ENCODE measurements at regions not wholly inside any gene's neighbourhood (a gene's known extent, or its start where the extent isn't known, plus 50 kb on each side); places are given as distances from the start of the nearest gene placed in this dataset.

DNA sequence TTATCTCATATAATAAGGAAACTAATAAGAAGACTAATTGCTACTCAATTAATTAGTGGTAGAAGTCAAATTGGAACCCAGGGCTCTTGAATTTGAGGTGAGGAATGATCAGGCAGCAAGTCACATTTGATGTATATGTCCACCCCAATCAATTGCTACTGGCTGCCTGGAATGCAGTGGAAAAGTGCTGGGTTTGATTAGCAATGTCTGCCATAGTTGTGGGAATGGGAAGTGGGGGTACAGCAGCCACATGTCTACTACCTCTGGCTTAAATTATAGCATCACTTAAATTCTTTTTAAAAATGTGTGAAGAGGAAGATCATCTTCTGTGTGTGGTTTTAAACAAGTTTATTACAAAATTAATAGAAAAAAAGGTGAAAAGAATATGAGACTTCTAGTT lies 50.8 kb upstream of the NAV2 start:
- Histone ChIP-seq H3K27ac (ENCODE audit: low read length) (no peak overlapping the region), H3K9ac (ENCODE audit: low read depth, low read length) (no peak overlapping the region), H3K4me3 (ENCODE audit: low read length) (no peak overlapping the region), H3K4me1 (ENCODE audit: insufficient read depth, low read length) (peaks cover 3% of the 10 kb centered on the region; the same call in 1 of the 2 replicates), H3K27me3 (ENCODE audit: insufficient read depth, low read length) (no peaks in the 10 kb centered on the region), H3K9me3 (ENCODE audit: insufficient read depth, low read depth, low read length) (no peaks in the 10 kb centered on the region), H3K36me3 (ENCODE audit: insufficient read depth, low read depth, low read length) (no peaks in the 10 kb centered on the region)

DNA sequence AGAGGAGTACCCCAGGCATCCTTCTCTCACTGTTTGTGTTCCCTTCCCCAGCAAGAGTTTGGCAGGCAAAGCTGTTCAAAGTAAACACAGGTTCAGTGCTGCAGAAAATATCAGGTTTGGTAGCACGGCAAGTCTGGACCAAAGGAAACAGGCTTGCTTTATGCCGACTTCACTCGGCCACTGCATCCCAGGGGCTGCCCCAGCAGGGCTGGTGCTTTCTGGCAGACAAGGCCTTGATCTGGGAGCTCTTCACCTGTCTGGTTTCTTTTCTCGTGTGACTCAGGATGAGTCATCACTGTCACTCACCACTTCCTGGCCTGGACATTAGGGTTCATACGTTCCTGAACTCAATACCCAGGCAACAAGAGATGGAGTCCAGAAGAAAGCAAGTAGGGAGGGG lies 52.6 kb upstream of the NAV2 start:
- H3K27me3 ChIP-seq (ENCODE audit: insufficient read depth, low read length), result no peaks in the 10 kb centered on the region
- H3K4me3 ChIP-seq (ENCODE audit: low read length), result no peak overlapping the region
- H3K27ac ChIP-seq (ENCODE audit: low read length), result no peak overlapping the region

DNA sequence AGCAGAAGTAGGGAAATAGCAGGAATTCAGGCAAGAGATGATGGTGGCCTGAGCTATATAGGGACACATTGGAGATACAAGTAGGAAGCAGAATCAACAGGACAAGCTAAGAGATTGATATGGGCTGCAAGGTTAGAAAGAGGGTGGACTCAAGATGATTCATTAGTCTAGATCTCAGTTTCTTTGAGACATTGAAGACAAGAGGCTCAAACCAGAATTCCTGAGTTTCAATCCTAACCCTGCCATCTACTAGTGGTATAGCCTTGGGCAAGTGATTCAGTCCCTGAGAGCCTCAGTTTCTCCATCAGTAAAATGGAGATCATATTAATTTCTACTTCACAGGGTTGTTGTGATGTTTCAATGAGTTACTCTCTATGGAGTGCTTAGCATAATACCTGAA lies 53.1 kb upstream of the NAV2 start:
- no peak overlapping the region for H3K9ac ChIP-seq (ENCODE audit: low read depth, low read length)
- no peaks in the 10 kb centered on the region for H3K27me3 ChIP-seq (ENCODE audit: insufficient read depth, low read length)
- no peaks in the 10 kb centered on the region for H3K36me3 ChIP-seq (ENCODE audit: insufficient read depth, low read depth, low read length)
- H3K9me3 ChIP-seq (ENCODE audit: insufficient read depth, low read depth, low read length), result no peaks in the 10 kb centered on the region
- H3K4me1 ChIP-seq (ENCODE audit: insufficient read depth, low read length), result no peaks in the 10 kb centered on the region; the same call in 1 of the 2 replicates
- no peak overlapping the region for H3K27ac ChIP-seq (ENCODE audit: low read length)
- H3K4me3 ChIP-seq (ENCODE audit: low read length), result no peak overlapping the region

More for the DNA sequence above, 52.6 kb upstream of the NAV2 start:
- Histone ChIP-seq H3K9ac (ENCODE audit: low read depth, low read length) (no peak overlapping the region), H3K9me3 (ENCODE audit: insufficient read depth, low read depth, low read length) (no peaks in the 10 kb centered on the region), H3K36me3 (ENCODE audit: insufficient read depth, low read depth, low read length) (no peaks in the 10 kb centered on the region), H3K4me1 (ENCODE audit: insufficient read depth, low read length) (peaks cover 3% of the 10 kb centered on the region; the same call in 1 of the 2 replicates)

DNA sequence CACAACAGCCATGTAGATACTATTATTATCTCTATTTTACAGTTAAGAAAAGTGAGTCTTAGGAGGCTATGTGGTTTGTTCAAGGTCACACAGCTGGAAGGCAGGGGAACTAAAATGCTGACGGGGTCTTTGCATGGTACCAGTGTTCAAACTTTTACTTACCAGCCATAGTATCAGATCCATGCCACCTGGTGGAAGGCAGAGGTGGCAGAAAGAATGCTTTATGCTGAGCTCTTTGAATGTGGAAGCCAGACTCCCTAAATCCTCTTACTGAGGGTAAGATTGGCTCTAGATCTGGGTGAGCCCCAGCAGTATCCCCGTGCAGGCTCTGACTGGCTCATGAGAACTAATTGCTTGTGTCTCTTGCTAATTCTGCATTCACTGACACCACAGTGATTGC lies 54.3 kb upstream of the NAV2 start:
- Histone ChIP-seq H3K27me3 (ENCODE audit: insufficient read depth, low read length) (no peaks in the 10 kb centered on the region), H3K36me3 (ENCODE audit: insufficient read depth, low read depth, low read length) (no peaks in the 10 kb centered on the region)

DNA sequence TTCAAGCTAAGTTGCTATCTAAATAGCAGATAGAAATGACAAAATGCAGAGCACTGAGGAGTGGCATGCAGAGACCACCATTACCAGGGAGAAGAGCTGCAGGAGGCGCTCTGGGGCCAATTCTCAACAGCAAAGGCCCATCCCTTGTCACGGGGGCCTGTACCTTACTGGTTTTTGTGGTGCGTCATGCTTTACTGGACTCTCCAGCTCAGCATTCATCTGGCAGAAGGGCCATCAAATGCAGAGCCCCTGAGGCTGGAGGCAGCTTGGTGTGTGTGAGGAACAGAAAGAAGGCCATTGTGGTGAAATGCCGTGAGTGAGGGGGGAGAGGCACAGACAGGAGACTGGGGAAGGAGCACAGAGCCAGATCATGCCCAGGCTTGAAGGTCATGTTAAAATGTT lies 56.5 kb upstream of the NAV2 start:
- H3K36me3 ChIP-seq (ENCODE audit: insufficient read depth, low read depth, low read length), result no peaks in the 10 kb centered on the region
- H3K27me3 ChIP-seq (ENCODE audit: insufficient read depth, low read length), result no peaks in the 10 kb centered on the region
- no peaks in the 10 kb centered on the region; the same call in 1 of the 2 replicates for H3K4me1 ChIP-seq (ENCODE audit: insufficient read depth, low read length)
- H3K9me3 ChIP-seq (ENCODE audit: insufficient read depth, low read depth, low read length), result no peaks in the 10 kb centered on the region
- H3K27ac ChIP-seq (ENCODE audit: low read length), result no peak overlapping the region
- no peak overlapping the region for H3K9ac ChIP-seq (ENCODE audit: low read depth, low read length)
- no peak overlapping the region for H3K4me3 ChIP-seq (ENCODE audit: low read length)

More for the DNA sequence above, 54.3 kb upstream of the NAV2 start:
- Histone ChIP-seq H3K9ac (ENCODE audit: low read depth, low read length) (no peak overlapping the region), H3K4me1 (ENCODE audit: insufficient read depth, low read length) (no peaks in the 10 kb centered on the region; the same call in 1 of the 2 replicates), H3K4me3 (ENCODE audit: low read length) (no peak overlapping the region), H3K9me3 (ENCODE audit: insufficient read depth, low read depth, low read length) (no peaks in the 10 kb centered on the region), H3K27ac (ENCODE audit: low read length) (no peak overlapping the region)

DNA sequence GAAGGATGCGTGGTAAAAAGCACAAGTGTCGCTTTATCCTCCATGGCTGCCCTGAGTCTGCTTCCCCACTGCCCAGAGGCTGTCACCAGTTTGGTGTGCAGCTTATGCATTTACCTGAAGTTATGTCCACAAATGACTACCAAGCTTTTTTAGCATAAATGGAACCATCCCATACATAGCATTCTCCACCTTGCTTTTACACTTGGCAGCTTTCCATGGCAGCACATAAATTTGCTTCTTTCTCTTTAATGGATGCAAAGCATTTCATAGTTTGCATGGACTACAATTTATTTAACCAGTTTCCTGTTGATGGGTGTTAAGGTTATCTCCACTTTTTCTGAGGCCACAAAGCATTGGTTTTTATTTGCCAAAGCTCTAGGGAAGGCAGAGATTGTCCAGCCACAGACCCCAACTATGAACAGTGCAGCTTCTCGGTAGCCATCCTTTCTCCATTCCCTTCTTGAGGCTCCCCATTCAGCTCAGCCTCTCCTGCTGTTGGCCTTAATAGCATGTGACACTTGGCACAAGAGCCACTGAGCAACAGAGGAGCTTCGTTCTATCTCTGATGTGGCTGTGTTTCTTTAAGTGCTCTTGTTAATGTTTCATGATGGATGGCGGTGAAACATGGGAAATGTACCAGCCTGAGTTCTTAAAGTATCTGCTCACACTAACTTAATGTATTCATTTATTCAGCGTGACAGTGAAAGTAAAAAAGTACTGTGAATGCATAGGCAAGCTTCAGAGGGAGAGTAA lies 59.8 kb upstream of the NAV2 start:
- Histone ChIP-seq H3K27me3 (ENCODE audit: insufficient read depth, low read length) (no peaks in the 10 kb centered on the region), H3K4me3 (ENCODE audit: low read length) (no peak overlapping the region), H3K9ac (ENCODE audit: low read depth, low read length) (no peak overlapping the region), H3K36me3 (ENCODE audit: insufficient read depth, low read depth, low read length) (no peaks in the 10 kb centered on the region), H3K9me3 (ENCODE audit: insufficient read depth, low read depth, low read length) (no peaks in the 10 kb centered on the region), H3K27ac (ENCODE audit: low read length) (no peak overlapping the region), H3K4me1 (ENCODE audit: insufficient read depth, low read length) (no peaks in the 10 kb centered on the region)

DNA sequence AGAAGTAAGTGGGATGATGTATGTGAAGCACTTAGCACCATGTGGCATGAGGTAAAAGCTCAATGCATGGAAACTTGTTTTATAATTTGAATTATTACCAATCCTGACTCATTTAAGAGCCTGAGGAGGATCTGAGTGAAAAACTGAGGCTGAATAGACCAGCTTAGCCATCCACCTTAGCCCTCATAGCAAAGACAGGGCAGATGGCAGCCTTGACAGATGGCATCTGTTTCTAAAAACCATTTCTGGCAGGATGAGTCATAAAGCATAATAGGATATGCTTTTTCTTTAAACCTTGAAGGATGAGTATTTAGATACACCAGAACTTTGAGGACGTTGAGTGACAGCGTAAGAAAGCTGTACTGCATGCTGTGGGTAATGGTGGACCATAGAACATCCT lies 61.0 kb upstream of the NAV2 start:
- Histone ChIP-seq H3K9me3 (ENCODE audit: insufficient read depth, low read depth, low read length) (no peaks in the 10 kb centered on the region), H3K9ac (ENCODE audit: low read depth, low read length) (no peak overlapping the region), H3K36me3 (ENCODE audit: insufficient read depth, low read depth, low read length) (no peaks in the 10 kb centered on the region), H3K27me3 (ENCODE audit: insufficient read depth, low read length) (no peaks in the 10 kb centered on the region), H3K4me3 (ENCODE audit: low read length) (no peak overlapping the region), H3K27ac (ENCODE audit: low read length) (no peak overlapping the region), H3K4me1 (ENCODE audit: insufficient read depth, low read length) (no peaks in the 10 kb centered on the region)

DNA sequence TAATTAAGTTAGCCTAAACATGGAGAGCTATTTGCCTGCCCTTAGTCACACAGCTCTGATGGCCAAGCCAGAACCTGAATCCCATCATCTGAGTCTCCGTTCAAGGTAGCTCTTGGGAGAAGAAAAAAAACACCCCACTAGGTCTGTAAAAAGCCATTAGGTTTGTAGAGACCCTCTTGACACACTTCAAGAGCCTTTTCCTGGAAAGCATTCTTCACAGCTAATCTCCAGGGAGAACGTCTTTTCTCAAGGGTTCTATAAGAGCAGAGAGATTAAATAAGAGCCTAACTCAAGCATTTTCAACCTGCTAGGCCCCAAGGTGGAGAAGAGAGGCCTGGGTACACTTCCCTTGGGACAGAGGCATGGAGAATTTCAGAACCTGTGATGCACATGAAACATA lies 61.6 kb upstream of the NAV2 start:
- no peak overlapping the region for H3K4me3 ChIP-seq (ENCODE audit: low read length)
- no peaks in the 10 kb centered on the region for H3K36me3 ChIP-seq (ENCODE audit: insufficient read depth, low read depth, low read length)

DNA sequence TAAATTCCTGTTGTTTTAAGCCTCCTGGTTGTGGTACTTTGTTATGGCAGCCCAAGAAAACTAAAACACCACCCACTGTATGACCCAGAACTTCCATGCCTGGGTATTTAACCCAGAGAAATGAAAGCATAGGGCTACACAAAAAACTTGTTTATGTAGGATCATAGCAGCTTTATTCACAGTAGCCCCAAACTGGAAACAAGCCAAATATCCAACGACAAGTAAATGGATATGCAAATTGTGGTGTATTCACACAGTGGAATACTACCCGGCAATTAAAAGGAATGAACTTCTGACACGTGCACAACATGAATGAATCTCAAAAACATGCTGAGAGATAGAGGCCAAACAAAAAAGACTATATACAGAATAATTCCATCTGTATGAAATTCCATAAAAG lies 62.2 kb upstream of the NAV2 start:
- Histone ChIP-seq H3K27me3 (ENCODE audit: insufficient read depth, low read length) (no peaks in the 10 kb centered on the region), H3K4me1 (ENCODE audit: insufficient read depth, low read length) (no peaks in the 10 kb centered on the region), H3K9me3 (ENCODE audit: insufficient read depth, low read depth, low read length) (no peaks in the 10 kb centered on the region), H3K9ac (ENCODE audit: low read depth, low read length) (no peak overlapping the region), H3K36me3 (ENCODE audit: insufficient read depth, low read depth, low read length) (no peaks in the 10 kb centered on the region), H3K27ac (ENCODE audit: low read length) (no peak overlapping the region), H3K4me3 (ENCODE audit: low read length) (no peak overlapping the region)

More for the DNA sequence above, 61.6 kb upstream of the NAV2 start:
- no peaks in the 10 kb centered on the region for H3K27me3 ChIP-seq (ENCODE audit: insufficient read depth, low read length)
- H3K9me3 ChIP-seq (ENCODE audit: insufficient read depth, low read depth, low read length), result no peaks in the 10 kb centered on the region
- no peaks in the 10 kb centered on the region for H3K4me1 ChIP-seq (ENCODE audit: insufficient read depth, low read length)
- no peak overlapping the region for H3K27ac ChIP-seq (ENCODE audit: low read length)
- no peak overlapping the region for H3K9ac ChIP-seq (ENCODE audit: low read depth, low read length)

DNA sequence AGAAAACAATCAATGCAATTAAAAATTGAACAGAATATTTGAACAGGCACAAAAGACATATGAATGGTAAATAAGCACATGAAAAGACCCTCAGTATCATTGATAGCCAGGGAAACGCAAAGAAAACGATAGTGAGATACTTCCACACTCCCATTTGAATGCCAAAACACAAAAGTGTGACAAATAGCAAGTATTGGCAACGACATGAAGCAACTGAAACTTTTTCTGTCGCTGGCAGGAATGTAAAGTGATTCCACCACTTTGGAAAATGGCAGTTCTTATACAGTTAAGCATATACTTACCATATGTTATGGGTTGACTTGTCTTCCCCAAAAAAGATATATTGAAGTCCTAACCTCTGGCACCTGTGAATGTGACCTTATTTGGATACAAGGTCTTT lies 62.9 kb upstream of the NAV2 start:
- no peak overlapping the region for H3K9ac ChIP-seq (ENCODE audit: low read depth, low read length)
- H3K4me3 ChIP-seq (ENCODE audit: low read length), result no peak overlapping the region
- no peak overlapping the region for H3K27ac ChIP-seq (ENCODE audit: low read length)
- no peaks in the 10 kb centered on the region for H3K36me3 ChIP-seq (ENCODE audit: insufficient read depth, low read depth, low read length)
- no peaks in the 10 kb centered on the region for H3K27me3 ChIP-seq (ENCODE audit: insufficient read depth, low read length)
- H3K4me1 ChIP-seq (ENCODE audit: insufficient read depth, low read length), result no peaks in the 10 kb centered on the region
- no peaks in the 10 kb centered on the region for H3K9me3 ChIP-seq (ENCODE audit: insufficient read depth, low read depth, low read length)

DNA sequence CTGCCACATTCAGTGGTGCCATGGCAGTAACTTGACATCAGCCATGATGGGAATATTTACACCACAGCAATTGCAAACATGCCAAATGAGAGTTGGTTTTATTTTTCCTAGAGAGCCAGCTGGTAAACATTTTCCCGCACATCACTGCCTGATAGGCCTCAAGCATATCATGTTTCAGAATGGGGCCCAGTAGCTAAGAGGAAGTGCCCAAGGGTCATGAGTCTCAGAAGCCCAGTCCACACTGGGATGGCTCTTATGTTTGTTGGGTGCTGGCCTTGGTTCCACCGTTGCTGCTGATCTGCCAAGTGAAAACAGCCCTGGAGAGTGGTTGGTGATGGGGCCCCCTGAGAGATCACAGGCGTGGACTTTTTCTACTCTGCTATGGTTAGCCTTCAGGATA lies 64.3 kb upstream of the NAV2 start:
- Histone ChIP-seq H3K9me3 (ENCODE audit: insufficient read depth, low read depth, low read length) (no peaks in the 10 kb centered on the region), H3K27ac (ENCODE audit: low read length) (no peak overlapping the region), H3K9ac (ENCODE audit: low read depth, low read length) (no peak overlapping the region), H3K36me3 (ENCODE audit: insufficient read depth, low read depth, low read length) (no peaks in the 10 kb centered on the region), H3K4me3 (ENCODE audit: low read length) (no peak overlapping the region), H3K27me3 (ENCODE audit: insufficient read depth, low read length) (no peaks in the 10 kb centered on the region), H3K4me1 (ENCODE audit: insufficient read depth, low read length) (no peaks in the 10 kb centered on the region)

DNA sequence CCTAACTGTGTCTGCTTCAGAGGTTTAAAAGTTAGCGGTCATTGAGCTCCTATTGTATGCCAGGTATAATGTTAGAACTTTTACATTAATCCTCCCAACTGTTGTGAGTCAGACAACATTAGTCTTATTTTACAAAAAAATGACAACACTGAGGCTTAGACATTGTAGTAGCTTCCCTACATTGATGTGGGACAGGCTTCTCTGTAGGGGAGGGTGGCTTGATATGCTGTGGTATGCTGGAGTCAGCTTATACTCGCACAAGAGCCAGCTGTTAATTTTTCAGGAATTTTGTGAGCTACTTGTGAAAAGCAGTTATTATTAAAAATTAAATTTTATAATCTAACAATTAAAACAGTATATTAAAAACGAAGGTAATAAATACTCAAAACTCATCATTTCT lies 64.8 kb upstream of the NAV2 start:
- Histone ChIP-seq H3K4me3 (ENCODE audit: low read length) (no peak overlapping the region), H3K4me1 (ENCODE audit: insufficient read depth, low read length) (no peaks in the 10 kb centered on the region), H3K27ac (ENCODE audit: low read length) (no peak overlapping the region), H3K36me3 (ENCODE audit: insufficient read depth, low read depth, low read length) (no peaks in the 10 kb centered on the region), H3K9ac (ENCODE audit: low read depth, low read length) (no peak overlapping the region), H3K9me3 (ENCODE audit: insufficient read depth, low read depth, low read length) (no peaks in the 10 kb centered on the region), H3K27me3 (ENCODE audit: insufficient read depth, low read length) (no peaks in the 10 kb centered on the region)

Measured in iPS-20b (cell line).